Lower lobe of right lung (tissue), 2 donors: ENCODE measurements at regions not wholly inside any gene's neighbourhood (a gene's known extent, or its start where the extent isn't known, plus 50 kb on each side); places are given as distances from the start of the nearest gene placed in this dataset.

ENCODE experiments used
- ATAC-seq, 2 donors: fragments of 200-7000 bp; cut with Tn5 transposase; one replicate each; pipeline ENCODE4 v1.9.1; 2020 to 2022; ENCODE audit warnings: mild to moderate bottlenecking in 2 of 2, moderate library complexity in 2 of 2
- DNase-seq: peaks from one replicate; pipeline ENCODE4 v3.0.0-alpha.2; 2020
- H3K27ac ChIP-seq: fragments of 200-600 bp; one replicate; pipeline ENCODE4 v1.8.0; 2022
- H3K27me3 ChIP-seq: fragments of 200-600 bp; one replicate; pipeline ENCODE4 v1.8.0; 2022; ENCODE audit warnings: low read depth
- H3K36me3 ChIP-seq: fragments of 200-600 bp; one replicate; pipeline ENCODE4 v1.8.0; 2022; ENCODE audit warnings: mild to moderate bottlenecking
- H3K4me1 ChIP-seq: fragments of 200-600 bp; one replicate; pipeline ENCODE4 v1.8.0; 2022
- H3K4me3 ChIP-seq: fragments of 200-600 bp; one replicate; pipeline ENCODE4 v1.8.0; 2022; ENCODE audit warnings: mild to moderate bottlenecking
- H3K9me3 ChIP-seq: fragments of 200-600 bp; one replicate; pipeline ENCODE4 v1.8.0; 2022
- intact Hi-C: fragments of 100-400 bp; cut with DNase I; formaldehyde crosslinking; loops from one replicate; pipeline ENCODE4 v1.11.0; 2022
- TF ChIP-seq, protein P1 (sequence below): fragments of 200-600 bp; IDR thresholded peaks from one replicate; pipeline ENCODE4 v1.8.0; 2022; ENCODE audit warnings: antibody characterized with exemption, mild to moderate bottlenecking
- donor health status: DM: no; HTN: yes; CAD: no; lungs with severe emphysema.

GRCh38 chr2:116842164-116842563 lies 972.3 kb upstream of the DDX18 start:
- ATAC-seq (no peak), DNase-seq (no peak)
- H3K4me3 ChIP-seq = no peak overlapping the region
- no peaks in the 10 kb centered on the region for H3K36me3 ChIP-seq
- H3K27ac ChIP-seq = no peak overlapping the region
- intact Hi-C loops = no loop called here
- no peaks in the 10 kb centered on the region for H3K4me1 ChIP-seq
- H3K27me3 ChIP-seq = no peaks in the 10 kb centered on the region
- H3K9me3 ChIP-seq = no peaks in the 10 kb centered on the region
- TF ChIP-seq, protein P1, sequence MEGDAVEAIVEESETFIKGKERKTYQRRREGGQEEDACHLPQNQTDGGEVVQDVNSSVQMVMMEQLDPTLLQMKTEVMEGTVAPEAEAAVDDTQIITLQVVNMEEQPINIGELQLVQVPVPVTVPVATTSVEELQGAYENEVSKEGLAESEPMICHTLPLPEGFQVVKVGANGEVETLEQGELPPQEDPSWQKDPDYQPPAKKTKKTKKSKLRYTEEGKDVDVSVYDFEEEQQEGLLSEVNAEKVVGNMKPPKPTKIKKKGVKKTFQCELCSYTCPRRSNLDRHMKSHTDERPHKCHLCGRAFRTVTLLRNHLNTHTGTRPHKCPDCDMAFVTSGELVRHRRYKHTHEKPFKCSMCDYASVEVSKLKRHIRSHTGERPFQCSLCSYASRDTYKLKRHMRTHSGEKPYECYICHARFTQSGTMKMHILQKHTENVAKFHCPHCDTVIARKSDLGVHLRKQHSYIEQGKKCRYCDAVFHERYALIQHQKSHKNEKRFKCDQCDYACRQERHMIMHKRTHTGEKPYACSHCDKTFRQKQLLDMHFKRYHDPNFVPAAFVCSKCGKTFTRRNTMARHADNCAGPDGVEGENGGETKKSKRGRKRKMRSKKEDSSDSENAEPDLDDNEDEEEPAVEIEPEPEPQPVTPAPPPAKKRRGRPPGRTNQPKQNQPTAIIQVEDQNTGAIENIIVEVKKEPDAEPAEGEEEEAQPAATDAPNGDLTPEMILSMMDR = no peak

GRCh38 chr2:116859708-116860107 lies 954.8 kb upstream of the DDX18 start:
- H3K27me3 ChIP-seq = no peaks in the 10 kb centered on the region
- no peaks in the 10 kb centered on the region for H3K36me3 ChIP-seq
- intact Hi-C loops = no loop called here
- H3K4me1 ChIP-seq = no peaks in the 10 kb centered on the region
- H3K27ac ChIP-seq = no peak overlapping the region
- H3K4me3 ChIP-seq = no peak overlapping the region
- ATAC-seq (no peak), DNase-seq (no peak)
- peaks cover 16% of the 10 kb centered on the region for H3K9me3 ChIP-seq
- TF ChIP-seq, protein P1 = no peak

GRCh38 chr2:116874021-116874420 lies 940.5 kb upstream of the DDX18 start:
- Histone ChIP-seq H3K36me3 (no peaks in the 10 kb centered on the region), H3K9me3 (no peaks in the 10 kb centered on the region), H3K4me3 (no peak overlapping the region), H3K27me3 (no peaks in the 10 kb centered on the region), H3K27ac (no peak overlapping the region), H3K4me1 (no peaks in the 10 kb centered on the region)
- TF ChIP-seq, protein P1 = no peak
- intact Hi-C loops = no loop called here
- DNase-seq (no peak), ATAC-seq (no peak)

- no peaks in the 10 kb centered on the region for H3K27me3 ChIP-seq
- H3K27ac ChIP-seq = no peak overlapping the region
- H3K4me1 ChIP-seq = no peaks in the 10 kb centered on the region
- no peaks in the 10 kb centered on the region for H3K36me3 ChIP-seq
- DNase-seq (no peak), ATAC-seq (no peak)
- intact Hi-C loops = no loop called here
- TF ChIP-seq, protein P1 = no peak
- no peaks in the 10 kb centered on the region for H3K9me3 ChIP-seq
- H3K4me3 ChIP-seq = no peak overlapping the region
Measured at GRCh38 chr2:116877274-116877673, 937.2 kb upstream of the DDX18 start.

- Histone ChIP-seq H3K4me3 (no peak overlapping the region), H3K27ac (no peak overlapping the region), H3K9me3 (no peaks in the 10 kb centered on the region), H3K4me1 (no peaks in the 10 kb centered on the region), H3K36me3 (no peaks in the 10 kb centered on the region), H3K27me3 (no peaks in the 10 kb centered on the region)
- ATAC-seq (no peak), DNase-seq (no peak)
- intact Hi-C loops = no loop called here
- TF ChIP-seq, protein P1 = no peak
Measured at GRCh38 chr2:116877944-116878343, 936.5 kb upstream of the DDX18 start.

- Histone ChIP-seq H3K27me3 (no peaks in the 10 kb centered on the region), H3K36me3 (no peaks in the 10 kb centered on the region), H3K9me3 (no peaks in the 10 kb centered on the region), H3K4me1 (no peaks in the 10 kb centered on the region), H3K27ac (no peak overlapping the region), H3K4me3 (no peak overlapping the region)
- TF ChIP-seq, protein P1 = no peak
- DNase-seq (no peak), ATAC-seq (no peak)
- intact Hi-C loops = no loop called here
Measured at GRCh38 chr2:116879650-116880160, 934.8 kb upstream of the DDX18 start.
